NCI-H2227 treated with DMSO at 0.1 percent for 48 hours (cell line): ENCODE measurements at regions not wholly inside any gene's neighbourhood (a gene's known extent, or its start where the extent isn't known, plus 50 kb on each side); places are given as distances from the start of the nearest gene placed in this dataset.
"Not testable (repeated sequence)": the region's sequence is repeated elsewhere in the genome, so short reads cannot be mapped to it uniquely, and the experiment has no call there.

ENCODE experiments used
- DNase-seq: peaks from one replicate; lab custom pipeline; 2025; lab: John Stamatoyannopoulos, UW

DNA sequence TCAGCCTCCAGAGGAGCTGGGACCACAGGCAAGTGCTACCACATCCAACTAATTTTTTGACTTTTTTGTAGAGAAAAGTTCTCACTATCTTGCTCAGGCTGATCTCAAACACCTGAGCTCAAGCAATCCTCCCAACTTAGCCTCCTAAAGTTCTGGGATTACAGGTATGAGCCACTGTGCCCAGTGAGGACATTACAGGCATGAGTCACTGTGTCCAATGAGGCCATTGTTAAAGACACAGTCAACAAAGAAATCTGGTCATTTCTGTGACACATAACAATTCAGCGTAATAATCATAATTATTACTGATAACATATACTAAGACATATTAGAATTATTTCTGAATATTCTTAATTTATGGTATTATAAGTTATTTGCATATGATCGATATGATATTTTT lies 463.4 kb upstream of the NDN start:
- DNase-seq, result no peak

GRCh38 chr15:24158306-24158705 lies 471.2 kb upstream of the NDN start:
- DNase-seq, result not testable (repeated sequence)

- DNase-seq, result not testable (repeated sequence)
Measured at GRCh38 chr15:24165512-24165911, 478.4 kb upstream of the NDN start.

GRCh38 chr15:24202297-24202696 lies 473.3 kb upstream of the NPAP1 start:
- not testable (repeated sequence) for DNase-seq

DNA sequence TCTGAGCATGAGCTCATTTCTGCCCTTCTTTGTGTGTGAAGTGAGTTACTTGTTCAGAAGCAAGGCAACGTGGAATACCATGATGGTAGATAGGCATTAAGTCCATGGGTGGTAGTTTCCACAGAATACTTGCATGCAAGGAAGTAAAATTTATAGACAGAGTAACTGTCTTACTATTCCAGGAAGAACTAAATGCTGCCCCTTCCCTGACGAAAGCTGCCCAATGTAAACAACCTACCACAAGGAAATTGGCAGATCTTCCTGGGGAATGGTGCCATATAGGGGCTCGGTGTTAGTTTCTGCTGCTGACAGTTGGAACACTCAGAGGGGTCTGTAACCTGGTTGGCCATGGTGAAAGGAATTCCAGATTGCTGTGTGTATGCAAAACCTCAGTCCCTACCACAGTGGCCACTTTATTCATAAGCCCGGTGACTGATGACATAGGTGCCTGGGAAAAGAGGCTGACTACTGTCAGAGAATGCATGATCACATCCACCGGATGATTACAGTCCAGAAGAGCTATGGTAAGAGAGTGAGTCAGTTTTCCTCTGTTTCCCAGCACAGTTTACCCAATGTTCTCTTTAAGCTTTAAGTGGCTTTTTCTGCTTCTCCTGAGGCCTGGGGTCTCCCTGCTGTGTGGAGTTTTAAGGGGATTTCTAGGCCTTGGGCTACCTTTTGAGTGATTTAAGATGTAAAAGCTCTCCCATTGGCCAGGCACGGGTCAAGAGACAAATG lies 463.7 kb upstream of the NPAP1 start:
- not testable (repeated sequence) for DNase-seq

GRCh38 chr15:24223739-24224138 lies 451.8 kb upstream of the NPAP1 start:
- DNase-seq, result no peak

GRCh38 chr15:24224161-24224560 lies 451.4 kb upstream of the NPAP1 start:
- no peak for DNase-seq

GRCh38 chr15:24228922-24229321 lies 446.7 kb upstream of the NPAP1 start:
- DNase-seq, result not testable (repeated sequence)

GRCh38 chr15:24233134-24233533 lies 442.4 kb upstream of the NPAP1 start:
- not testable (repeated sequence) for DNase-seq

GRCh38 chr15:24240580-24240979 lies 435.0 kb upstream of the NPAP1 start:
- not testable (repeated sequence) for DNase-seq

DNA sequence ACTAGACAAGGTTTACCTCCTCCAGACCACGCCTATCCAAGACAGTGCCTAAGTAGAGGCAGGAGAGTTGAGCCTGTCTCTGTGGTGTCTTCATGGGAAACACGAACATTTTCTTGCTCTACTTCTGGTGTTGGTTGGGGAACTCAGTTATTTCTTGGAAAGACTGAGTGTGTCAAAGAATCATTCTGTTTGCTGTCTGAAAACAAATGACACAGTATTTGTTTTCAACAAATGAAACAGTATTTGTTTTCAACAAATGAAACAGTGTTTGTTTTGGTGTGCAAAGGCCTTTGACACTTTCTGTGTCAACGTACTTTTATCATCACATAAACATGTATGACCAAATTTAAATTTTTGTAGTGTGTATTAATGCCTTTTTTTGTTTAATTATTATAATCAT lies 416.5 kb upstream of the NPAP1 start:
- DNase-seq, result not testable (repeated sequence)

DNA sequence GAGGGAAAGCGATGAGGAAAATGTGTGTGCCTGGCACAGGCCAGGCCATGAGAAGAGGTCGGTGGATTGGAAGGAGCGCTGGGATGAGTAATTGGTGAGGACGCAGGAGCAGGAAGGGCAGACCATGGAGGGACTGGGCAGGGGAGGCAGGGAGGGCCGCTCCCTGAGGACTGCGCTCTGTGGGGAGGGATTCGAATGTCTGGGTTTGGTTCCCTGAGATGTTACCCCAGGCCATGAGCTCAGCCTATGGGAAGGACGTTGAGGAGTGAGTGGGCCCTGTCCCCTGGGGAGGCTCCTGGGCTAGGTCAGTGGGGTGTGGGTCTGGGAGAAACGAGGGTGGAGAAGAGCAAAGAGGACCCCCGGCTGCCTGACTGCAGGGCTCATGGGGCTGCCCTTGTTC lies 415.2 kb upstream of the NPAP1 start:
- DNase-seq, result not testable (repeated sequence)

- not testable (repeated sequence) for DNase-seq
Measured at GRCh38 chr15:24260854-24261253, 414.7 kb upstream of the NPAP1 start.

DNA sequence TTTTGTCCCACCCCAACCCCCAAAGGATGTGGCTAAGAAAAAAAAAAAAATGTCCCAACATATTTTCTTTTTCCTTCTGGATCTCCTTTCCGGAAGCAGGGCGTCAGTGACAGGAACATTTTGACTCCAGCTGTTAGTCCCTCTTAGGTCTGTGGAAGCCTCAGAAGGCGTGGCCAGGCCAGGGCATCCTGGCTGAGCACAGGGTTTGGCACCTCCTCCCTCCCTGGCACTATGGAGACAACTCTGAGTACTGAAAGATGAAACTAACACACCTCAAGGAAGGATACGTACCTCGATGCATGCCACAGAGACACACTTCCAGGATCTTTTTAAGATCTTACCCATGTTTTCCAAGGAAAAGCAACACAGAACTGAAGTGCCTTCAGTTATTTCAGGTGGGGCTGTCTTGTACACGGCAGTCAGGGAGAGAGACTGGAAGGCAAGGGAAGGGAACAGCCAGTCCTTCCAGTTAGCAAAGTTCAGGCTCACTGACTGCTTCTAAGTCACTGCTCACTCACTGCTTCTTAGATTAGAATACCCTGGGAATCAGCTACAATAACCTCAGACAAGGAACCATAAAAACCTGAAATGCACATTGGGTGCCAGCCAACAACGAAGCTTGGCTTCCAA lies 406.9 kb upstream of the NPAP1 start:
- not testable (repeated sequence) for DNase-seq

- no peak for DNase-seq
Measured at GRCh38 chr15:24269166-24269571, 406.4 kb upstream of the NPAP1 start.

- no peak for DNase-seq
Measured at GRCh38 chr15:24269923-24270322, 405.7 kb upstream of the NPAP1 start.

- DNase-seq, result not testable (repeated sequence)
Measured at GRCh38 chr15:24271496-24272244, 403.9 kb upstream of the NPAP1 start.

DNA sequence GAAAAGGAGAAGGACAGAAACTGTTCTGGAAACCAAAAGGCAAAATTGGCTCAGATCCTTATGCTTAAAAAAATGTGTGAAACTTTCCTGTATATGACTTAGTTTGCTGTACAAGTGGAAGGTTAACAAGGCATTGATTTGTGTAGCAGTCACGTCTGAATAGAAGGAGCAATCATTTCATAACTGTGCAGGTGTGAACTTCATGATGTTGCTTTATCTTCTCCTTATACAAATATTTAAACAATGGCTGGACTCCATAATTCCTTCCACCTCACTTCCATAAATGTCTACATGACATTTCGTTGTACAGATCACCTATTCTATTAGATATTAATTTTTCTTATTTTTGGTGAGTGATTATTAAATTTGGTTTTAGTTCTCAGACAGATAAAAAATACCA lies 382.7 kb upstream of the NPAP1 start:
- no peak for DNase-seq

DNA sequence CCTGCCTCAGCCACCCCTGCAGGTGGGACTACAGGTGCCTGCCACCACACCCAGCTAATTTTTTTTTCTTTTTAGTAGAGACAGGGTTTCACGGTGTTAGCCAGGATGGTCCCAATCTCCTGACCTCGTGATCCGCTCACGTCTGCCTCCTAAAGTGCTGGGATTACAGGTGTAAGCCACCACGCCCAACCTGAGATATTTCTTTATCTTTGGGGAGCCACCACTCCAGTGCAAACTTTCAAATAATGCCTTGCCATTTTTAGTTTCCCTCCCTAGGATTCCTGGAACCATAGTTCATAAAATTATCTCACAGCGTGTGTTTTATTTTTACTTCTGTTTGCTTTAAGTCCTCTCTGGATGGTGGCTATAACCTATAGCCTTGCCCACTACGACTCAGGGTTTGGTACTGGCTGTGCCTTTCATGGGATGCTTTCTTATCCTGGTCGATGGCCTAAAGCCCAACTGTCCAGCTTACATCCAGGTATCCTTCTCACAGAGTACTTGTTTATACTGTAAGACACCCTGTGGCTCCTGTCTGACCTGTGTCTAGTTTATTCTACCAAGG lies 374.7 kb upstream of the NPAP1 start:
- DNase-seq, result not testable (repeated sequence)

- not testable (repeated sequence) for DNase-seq
Measured at GRCh38 chr15:24301999-24302398, 373.6 kb upstream of the NPAP1 start.

DNA sequence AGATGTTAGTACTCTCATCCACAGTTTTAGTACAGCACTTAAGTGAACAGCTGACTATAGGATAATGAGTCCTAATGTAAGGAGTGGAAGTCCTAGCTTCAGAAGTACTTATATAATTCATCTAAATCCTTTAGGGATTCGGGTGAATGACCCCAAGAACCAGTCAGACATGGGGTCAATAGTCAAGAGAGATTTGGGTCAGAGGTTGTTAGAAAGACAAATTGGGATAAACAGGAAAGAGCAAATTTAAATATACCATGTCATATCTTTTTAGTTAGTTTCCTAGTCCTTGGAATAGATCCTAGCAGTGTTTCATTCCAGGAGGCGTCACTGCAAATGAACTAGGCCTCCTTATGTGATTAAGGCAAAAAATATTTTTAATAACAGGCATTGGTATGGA lies 370.8 kb upstream of the NPAP1 start:
- not testable (repeated sequence) for DNase-seq

DNA sequence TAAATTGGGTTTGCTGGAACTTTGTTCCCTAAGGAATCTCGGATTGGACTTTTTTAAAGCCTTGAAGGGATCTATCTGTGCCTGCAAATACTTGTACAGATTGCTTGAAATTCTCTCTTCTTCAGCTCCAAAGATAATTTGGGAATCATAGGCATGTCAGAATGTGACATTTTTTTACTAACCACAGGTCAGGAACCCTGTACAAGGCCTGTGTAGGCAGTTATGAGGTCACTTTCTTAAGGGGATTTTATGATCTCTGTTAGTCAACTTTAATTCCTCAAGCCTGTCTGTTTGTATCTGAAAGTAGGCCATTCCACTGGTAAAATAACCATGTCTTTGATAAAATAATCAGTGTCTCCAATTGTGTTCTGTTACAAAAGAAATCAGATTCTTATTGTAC lies 369.9 kb upstream of the NPAP1 start:
- DNase-seq, result not testable (repeated sequence)
